H7 (cell line): ENCODE measurements at regions not wholly inside any gene's neighbourhood (a gene's known extent, or its start where the extent isn't known, plus 50 kb on each side); places are given as distances from the start of the nearest gene placed in this dataset.
"Not testable (repeated sequence)": the region's sequence is repeated elsewhere in the genome, so short reads cannot be mapped to it uniquely, and the experiment has no call there.

Experiments used
- DNase-seq: peaks from one replicate; pipeline ENCODE4 v3.0.0; 2012
- H3K27me3 ChIP-seq: 2 replicates; pipeline ENCODE4 v1.6.0; 2011; ENCODE audit warnings: mild to moderate bottlenecking, low read length; ENCODE audit not compliant: control insufficient read depth, insufficient read depth
- H3K36me3 ChIP-seq: replicated peaks from 2 replicates; pipeline ENCODE4 v1.5.1; 2011; ENCODE audit warnings: low read length; ENCODE audit not compliant: control insufficient read depth, insufficient read depth
- H3K4me3 ChIP-seq: 2 replicates; pipeline ENCODE4 v1.5.1; 2011; ENCODE audit warnings: low read depth, mild to moderate bottlenecking, control low read depth, low read length, moderate library complexity; ENCODE audit not compliant: insufficient read depth

DNA sequence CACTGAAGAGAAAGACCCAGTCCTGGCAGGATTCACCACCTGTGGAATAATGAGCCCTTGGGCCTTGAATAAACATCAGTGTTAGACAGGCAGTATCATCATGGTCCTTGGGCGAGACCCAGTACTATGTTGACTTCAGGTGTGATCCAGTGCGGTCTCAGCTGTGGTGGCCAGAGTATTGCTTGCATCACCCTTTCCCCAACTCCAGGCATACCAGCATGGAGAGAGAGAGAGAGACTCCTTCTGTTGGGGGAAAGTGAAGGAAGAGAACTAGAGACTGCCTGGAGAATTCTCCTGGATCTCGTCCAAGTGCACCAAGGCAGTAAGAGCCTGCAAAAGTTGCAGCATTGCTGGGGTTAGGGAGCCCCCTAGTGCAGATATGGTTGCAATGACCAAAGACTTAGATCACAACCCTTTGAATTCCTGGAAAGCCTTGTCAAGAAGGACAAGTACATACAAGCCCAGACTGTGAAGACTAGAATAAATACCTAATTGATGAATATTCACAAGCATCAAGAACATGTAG is 61.1 kb upstream of the VAMP7 start:
- peak; percentile 39 for DNase-seq
- Histone ChIP-seq H3K36me3 (no peaks in the 10 kb centered on the region), H3K27me3 (no peaks in the 10 kb centered on the region), H3K4me3 (no peak overlapping the region)

DNA sequence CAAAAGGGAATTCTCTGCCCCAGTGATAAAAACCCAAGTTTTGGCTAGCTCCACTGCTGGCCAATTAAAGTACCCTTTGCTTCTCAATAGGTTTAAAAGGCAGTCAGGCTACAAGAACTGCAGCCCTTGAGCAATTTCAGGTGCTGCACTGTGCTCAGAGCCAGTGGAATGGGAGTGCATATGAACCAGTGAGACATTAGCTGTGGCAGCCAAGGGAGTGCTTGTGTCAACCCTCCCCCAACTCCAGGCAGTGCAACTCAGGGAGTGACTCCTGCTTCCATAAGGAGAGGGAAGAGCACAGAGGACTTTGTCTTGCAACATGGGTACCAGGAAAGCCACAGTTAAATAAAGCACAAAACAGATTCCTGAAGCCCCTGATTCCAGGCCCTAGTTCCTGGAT is 61.6 kb upstream of the VAMP7 start:
- Histone ChIP-seq H3K36me3 (no peaks in the 10 kb centered on the region), H3K27me3 (no peaks in the 10 kb centered on the region), H3K4me3 (no peak overlapping the region)
- DNase-seq, result no peak

DNA sequence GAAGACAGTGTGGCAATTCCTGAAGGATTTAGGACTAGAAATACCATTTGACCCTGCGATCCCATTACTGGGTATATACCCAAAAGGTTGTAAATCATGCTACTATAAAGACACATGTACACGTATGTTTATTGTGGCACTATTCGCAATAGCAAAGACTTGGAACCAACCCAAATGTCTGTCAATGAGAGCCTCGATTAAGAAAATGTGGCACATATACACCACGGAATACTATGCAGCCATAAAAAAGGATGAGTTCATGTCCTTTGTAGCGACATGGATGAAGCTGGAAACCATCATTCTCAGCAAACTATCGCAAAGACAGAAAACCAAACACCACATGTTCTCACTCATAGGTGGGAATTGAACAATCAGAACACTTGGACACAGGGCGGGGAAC is 66.8 kb upstream of the VAMP7 start:
- H3K4me3 ChIP-seq, DNase-seq, H3K36me3 ChIP-seq, H3K27me3 ChIP-seq: not testable (repeated sequence)

DNA sequence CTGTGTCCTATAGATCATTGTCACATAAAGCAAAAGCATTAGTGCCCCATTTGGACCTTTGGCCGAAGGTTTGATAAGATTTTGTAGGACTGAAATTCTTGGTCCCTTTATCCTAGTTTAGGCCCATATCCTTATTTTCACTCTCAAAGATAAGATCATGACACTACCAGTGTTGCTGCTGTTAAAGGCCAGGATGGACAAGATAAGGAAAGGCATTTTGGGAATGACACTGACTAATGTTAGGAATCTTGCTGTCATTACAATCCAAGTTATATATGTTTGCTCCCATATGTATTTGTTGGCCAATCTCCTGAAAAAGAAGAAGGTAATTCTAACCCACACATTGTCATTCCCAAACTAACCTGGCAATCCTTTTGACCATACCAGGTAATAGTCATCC is 101.3 kb upstream of the VAMP7 start:
- no peak for DNase-seq

DNA sequence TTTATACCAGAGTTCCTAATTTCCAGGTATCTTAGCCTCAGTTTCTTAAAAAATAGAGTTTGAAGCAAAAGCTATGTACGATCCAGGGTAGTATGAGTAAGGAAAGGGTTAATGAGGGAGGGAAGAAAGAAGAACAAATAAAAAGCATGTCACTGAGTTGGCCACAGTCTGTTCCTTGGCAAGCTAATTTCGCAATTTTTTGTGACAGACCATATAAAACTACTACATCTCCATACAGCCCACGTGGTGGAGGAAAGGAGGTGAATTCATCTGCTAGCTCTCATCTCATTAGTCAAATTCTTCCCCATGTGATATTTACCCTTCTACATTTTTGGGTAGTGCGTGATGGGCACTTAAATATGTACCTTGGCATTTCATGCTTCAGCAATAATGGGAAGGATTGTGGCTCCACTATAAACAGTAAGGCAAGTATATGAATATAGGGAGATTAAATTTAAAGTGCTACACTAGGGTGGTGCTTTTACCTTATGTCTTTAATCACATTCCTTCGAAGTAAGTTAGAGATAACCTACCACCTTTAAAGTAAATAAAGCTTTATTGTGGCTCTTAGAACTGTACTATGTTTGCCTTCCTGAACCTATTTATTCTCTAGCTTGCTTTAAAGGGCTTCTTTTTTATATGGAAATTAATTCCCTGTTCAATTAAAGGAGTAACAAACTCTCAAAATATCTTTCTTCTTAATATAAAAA is 102.1 kb upstream of the VAMP7 start:
- no peak for DNase-seq
- H3K36me3 ChIP-seq, result no peaks in the 10 kb centered on the region
- H3K27me3 ChIP-seq, result no peaks in the 10 kb centered on the region
- H3K4me3 ChIP-seq, result no peak overlapping the region

More for the DNA sequence above, 101.3 kb upstream of the VAMP7 start:
- H3K27me3 ChIP-seq, result no peaks in the 10 kb centered on the region
- H3K4me3 ChIP-seq, result no peak overlapping the region
- H3K36me3 ChIP-seq, result no peaks in the 10 kb centered on the region

DNA sequence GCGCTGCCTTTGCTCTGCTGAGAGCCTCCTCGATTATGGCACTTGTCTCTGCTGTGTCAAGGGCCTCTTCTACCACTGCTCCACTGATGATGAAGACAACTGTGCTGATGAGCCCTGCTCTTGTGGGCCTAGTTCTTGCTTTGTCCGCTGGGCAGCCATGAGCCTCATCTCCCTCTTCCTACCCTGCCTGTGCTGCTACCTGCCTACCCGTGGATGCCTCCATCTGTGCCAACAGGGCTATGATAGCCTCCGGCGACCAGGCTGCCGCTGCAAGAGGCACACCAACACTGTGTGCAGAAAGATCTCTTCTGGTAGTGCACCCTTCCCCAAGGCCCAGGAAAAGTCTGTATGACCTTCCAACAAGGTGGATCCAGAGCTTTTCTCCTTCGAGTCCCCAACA is 106.8 kb upstream of the VAMP7 start:
- no peaks in the 10 kb centered on the region for H3K36me3 ChIP-seq
- DNase-seq, result no peak
- no peak overlapping the region for H3K4me3 ChIP-seq
- H3K27me3 ChIP-seq, result no peaks in the 10 kb centered on the region

DNA sequence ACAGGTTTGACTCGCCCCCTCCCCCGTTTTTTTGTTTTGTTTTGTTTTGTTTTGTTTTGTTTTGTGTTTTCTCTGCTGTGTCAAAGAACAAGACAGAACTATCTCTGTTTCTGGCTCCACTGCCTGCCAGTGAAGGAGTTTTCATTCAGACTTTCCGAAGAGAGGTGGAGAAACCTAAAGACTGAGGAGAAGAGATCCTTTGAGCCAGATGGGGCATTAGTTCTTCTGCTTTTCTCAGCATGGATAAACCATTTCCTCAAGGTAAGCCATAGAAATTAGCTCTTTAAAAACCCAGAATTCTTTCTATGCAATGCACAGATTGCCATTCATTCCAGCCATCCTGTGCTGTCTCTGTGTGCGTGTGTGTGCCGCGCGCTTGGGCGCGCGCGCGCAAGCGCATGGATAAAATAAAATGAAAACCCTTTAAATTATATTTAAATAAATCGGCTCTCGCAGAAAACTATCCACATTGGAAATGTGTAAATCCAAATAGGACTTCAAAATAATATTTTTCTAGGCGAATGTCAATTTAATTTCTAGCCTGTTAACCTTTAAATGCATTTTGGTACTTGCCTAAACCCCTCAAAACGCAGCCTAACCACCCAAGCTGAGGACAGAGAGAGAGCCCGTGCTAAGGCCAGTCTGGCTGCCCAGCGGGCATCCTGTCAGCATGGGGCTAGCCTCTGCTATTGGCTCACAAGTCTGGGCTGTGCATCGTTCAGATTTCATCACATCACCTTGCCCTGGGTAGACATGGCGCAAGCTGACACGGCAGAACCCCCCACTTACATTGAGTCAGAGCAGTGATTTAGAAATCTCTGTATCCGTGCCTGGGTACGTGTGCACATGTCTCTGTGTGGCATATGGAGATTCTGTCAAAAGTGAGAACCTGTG is 113.0 kb upstream of the VAMP7 start:
- Histone ChIP-seq H3K27me3 (no peaks in the 10 kb centered on the region), H3K36me3 (no peaks in the 10 kb centered on the region), H3K4me3 (peak overlapping the region; percentile 25)
- DNase-seq, result peak; percentile 16

DNA sequence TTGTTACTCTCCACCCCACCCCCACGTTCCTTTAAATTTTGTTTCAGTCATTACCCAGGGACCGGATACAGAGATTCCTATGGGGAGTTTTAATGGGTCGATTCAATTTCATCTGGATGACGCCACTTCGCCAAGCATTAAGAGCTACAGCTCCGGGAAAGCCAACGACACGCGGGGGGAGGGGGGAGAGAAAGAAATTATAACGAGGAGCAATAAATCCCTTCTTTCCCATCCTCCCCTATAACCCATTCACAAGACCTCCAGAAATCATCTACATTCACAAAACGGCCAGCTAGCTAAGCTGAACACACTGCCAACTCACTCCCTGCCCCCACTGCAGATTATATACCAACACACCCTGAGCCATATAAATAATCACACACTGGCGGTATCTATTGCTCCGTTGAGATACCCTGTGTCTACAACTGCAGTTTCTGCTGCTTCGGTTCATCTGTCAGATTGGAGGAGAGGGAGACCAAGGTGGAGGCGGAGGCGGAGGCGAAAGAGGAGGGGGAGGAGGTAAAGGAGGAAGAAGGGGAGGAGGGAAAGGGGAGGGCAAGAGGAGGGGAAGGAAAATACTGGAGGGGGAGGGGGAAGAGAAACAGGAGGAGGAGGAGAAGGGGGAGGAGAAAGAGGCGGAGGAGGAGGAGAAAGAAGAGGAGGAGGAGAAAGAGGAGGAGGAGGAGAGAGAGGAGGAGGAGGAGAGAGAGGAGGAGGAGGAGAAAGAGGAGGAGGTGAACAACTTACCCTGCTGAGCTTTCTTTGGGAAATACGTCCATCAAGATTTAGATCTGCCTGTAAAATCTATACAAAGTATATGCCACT is 113.9 kb upstream of the VAMP7 start:
- H3K36me3 ChIP-seq, result no peaks in the 10 kb centered on the region
- peak; percentile 62 for DNase-seq
- H3K4me3 ChIP-seq, result peak overlapping the region; percentile 41
- no peaks in the 10 kb centered on the region for H3K27me3 ChIP-seq

DNA sequence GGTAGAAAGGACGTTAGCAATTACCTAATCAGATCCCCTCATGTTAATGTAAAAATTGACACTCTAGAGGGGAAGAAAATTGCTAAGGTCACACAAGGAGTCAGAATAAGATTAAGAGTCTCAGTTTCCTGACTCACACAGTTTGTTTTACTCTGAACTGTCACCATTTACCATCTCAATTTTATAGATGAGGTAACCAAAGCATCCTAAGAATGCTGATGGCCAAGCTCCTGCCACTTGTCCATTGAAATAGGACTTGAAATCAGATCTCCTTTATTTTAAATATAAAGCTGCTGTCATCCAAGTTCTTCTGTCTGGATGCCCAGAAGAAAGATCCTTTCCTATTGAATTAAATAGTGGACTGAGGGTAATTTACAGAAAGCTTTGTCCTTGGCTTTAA is 114.8 kb upstream of the VAMP7 start:
- Histone ChIP-seq H3K4me3 (no peak overlapping the region), H3K36me3 (no peaks in the 10 kb centered on the region), H3K27me3 (no peaks in the 10 kb centered on the region)
- no peak for DNase-seq

DNA sequence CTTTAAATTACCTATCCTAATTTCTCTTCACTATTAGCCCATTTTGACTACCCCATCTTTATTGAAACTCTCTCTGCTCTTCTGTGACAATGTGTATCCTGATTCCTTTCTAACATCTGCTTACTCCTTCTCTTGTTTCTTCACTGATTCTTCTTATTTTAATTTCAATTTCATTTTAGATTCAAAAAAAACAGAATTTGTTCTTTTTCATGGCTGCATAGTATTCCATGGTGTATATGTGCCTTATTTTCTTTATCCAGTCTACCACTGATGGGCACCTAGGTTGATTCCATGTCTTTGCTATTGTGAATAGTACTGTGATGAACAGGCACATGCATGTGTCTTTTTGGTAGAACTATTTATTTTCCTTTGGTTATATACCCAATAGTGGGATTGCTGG is 120.0 kb upstream of the VAMP7 start:
- H3K27me3 ChIP-seq, result no peaks in the 10 kb centered on the region
- no peaks in the 10 kb centered on the region for H3K36me3 ChIP-seq
- DNase-seq, result no peak
- H3K4me3 ChIP-seq, result no peak overlapping the region

DNA sequence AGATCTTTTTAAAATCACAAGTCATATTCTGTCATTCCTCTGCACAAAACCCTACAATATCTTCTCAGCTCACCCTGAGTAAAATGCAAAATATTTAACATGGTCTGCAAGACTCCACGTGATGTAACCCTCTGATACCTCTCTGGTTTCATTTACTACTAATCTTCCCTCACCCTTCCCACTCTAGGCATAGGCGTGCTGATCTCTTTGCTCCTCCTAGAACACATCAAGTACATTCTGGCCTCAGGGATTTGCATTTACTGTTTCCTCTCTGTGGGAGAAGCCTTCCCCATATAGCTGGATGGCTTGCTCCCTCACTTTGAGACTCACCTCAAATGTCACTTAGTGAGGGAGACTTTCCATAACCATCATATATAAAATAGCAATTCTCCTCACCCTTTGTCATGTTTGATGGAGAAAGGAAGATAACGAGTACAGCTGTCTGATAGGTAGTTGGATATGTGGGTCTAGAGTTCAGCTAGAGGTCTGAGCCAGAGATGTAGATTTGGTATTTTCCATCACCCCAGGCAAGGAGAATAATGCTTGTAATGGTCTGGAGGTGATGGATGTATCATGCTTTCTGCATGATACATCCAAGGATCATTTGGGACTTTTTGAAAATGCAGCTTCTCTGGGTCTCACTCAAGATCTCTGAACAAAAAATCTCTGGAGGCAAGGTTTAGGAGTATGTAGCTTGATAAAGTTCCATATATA is 123.9 kb upstream of the VAMP7 start:
- no peaks in the 10 kb centered on the region for H3K36me3 ChIP-seq
- no peak for DNase-seq

DNA sequence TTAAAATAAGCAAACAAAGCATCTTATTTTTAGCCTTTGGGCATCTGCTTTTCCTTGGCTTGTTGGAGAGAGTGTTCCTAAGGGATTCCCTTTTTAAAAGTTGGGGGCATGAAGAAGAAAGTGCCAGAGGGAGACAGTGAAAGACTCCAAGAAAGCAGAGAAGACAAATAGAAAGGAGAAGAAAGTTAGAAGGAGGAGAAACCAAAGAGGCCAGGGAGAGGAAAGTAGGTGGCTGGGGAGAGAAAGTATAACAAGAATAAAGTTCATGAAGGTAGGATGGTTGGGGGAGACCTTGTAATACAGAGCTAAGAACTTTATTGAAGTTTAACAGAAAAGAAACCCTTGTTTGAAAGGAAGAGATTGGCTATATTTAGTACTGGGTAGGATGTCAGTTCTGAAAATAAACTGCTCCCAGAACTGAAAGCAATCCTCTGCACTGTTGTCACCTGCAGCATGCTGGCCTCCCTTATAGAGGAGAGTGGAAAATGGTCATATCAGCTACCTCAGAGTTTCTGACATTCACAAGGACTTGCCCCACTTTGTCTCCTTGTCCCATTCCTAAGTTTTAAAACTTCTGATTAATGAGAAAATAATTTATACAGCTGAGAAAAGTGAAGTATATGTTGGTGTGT is 125.3 kb upstream of the VAMP7 start:
- no peak for DNase-seq
- Histone ChIP-seq H3K36me3 (no peaks in the 10 kb centered on the region), H3K4me3 (no peak overlapping the region), H3K27me3 (no peaks in the 10 kb centered on the region)

More for the DNA sequence above, 123.9 kb upstream of the VAMP7 start:
- H3K27me3 ChIP-seq, result no peaks in the 10 kb centered on the region
- no peak overlapping the region for H3K4me3 ChIP-seq

DNA sequence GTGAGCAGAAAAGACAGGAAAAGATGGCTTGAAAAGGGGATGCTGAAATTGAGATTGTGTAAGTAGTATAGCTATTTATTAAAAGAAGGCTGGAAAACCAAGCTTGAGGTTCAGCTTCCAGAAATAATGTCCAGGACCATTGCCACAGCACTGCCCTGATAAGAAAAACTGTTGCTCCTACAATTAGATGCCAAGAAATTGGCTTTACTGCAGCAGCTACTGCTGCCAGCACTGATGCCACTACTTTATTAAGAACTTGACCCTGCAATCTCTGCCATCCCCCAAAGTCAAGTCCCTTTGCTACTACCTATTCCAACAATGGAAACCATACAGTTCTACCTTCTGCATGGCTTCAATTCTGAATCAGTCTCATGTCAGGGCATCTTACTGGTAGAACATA is 130.0 kb upstream of the VAMP7 start:
- Histone ChIP-seq H3K4me3 (no peak overlapping the region), H3K27me3 (no peaks in the 10 kb centered on the region)
- DNase-seq, result no peak

More for the DNA sequence above, 130.0 kb upstream of the VAMP7 start:
- H3K36me3 ChIP-seq, result no peaks in the 10 kb centered on the region
